ENCODE measurements at regions not wholly inside any gene's neighbourhood (a gene's known extent, or its start where the extent isn't known, plus 50 kb on each side); places are given as distances from the start of the nearest gene placed in this dataset.

GRCh38 chr7:123401295-123401694 lies 133.1 kb downstream of the IQUB start:
- no peak for DNase-seq (ENCODE audit: low read depth)

GRCh38 chr7:123400196-123400595 lies 134.2 kb downstream of the IQUB start:
- DNase-seq (ENCODE audit: low read depth): no peak

- DNase-seq (ENCODE audit: low read depth): no peak
Measured at GRCh38 chr7:123398921-123399320, 135.5 kb downstream of the IQUB start.

GRCh38 chr7:123397746-123398338 lies 136.6 kb downstream of the IQUB start:
- no peak for DNase-seq (ENCODE audit: low read depth)

GRCh38 chr7:123393623-123394022 lies 140.8 kb downstream of the IQUB start:
- no peak for DNase-seq (ENCODE audit: low read depth)

GRCh38 chr7:123372368-123372767 lies 162.0 kb downstream of the IQUB start:
- DNase-seq (ENCODE audit: low read depth): peak; percentile 82

- DNase-seq (ENCODE audit: low read depth): peak; percentile 62
Measured at GRCh38 chr7:123367484-123368122, 166.8 kb downstream of the IQUB start.

- no peak for DNase-seq (ENCODE audit: low read depth)
Measured at GRCh38 chr7:123367031-123367430, 167.3 kb upstream of the SLC13A1 start.

GRCh38 chr7:123366626-123367025 lies 166.9 kb upstream of the SLC13A1 start:
- no peak for DNase-seq (ENCODE audit: low read depth)

GRCh38 chr7:123360631-123361030 lies 160.9 kb upstream of the SLC13A1 start:
- DNase-seq (ENCODE audit: low read depth): no peak

- peak; percentile 73 for DNase-seq (ENCODE audit: low read depth)
Measured at GRCh38 chr7:123355576-123356190, 155.9 kb upstream of the SLC13A1 start.

GRCh38 chr7:123352973-123353372 lies 153.2 kb upstream of the SLC13A1 start:
- DNase-seq (ENCODE audit: low read depth): peak; percentile 69

GRCh38 chr7:123351516-123352505 lies 152.0 kb upstream of the SLC13A1 start:
- DNase-seq (ENCODE audit: low read depth): no peak

- no peak for DNase-seq (ENCODE audit: low read depth)
Measured at GRCh38 chr7:123351027-123351426, 151.3 kb upstream of the SLC13A1 start.

- no peak for DNase-seq (ENCODE audit: low read depth)
Measured at GRCh38 chr7:123348690-123349089, 148.9 kb upstream of the SLC13A1 start.

- DNase-seq (ENCODE audit: low read depth): no peak
Measured at GRCh38 chr7:123346766-123347165, 147.0 kb upstream of the SLC13A1 start.

GRCh38 chr7:123343611-123344010 lies 143.8 kb upstream of the SLC13A1 start:
- peak; percentile 65 for DNase-seq (ENCODE audit: low read depth)

GRCh38 chr7:123341102-123341501 lies 141.3 kb upstream of the SLC13A1 start:
- no peak for DNase-seq (ENCODE audit: low read depth)

GRCh38 chr7:123338688-123339087 lies 138.9 kb upstream of the SLC13A1 start:
- DNase-seq (ENCODE audit: low read depth): no peak

- DNase-seq (ENCODE audit: low read depth): no peak
Measured at GRCh38 chr7:123329988-123330643, 130.3 kb upstream of the SLC13A1 start.

- DNase-seq (ENCODE audit: low read depth): no peak
Measured at GRCh38 chr7:123327661-123328060, 127.9 kb upstream of the SLC13A1 start.

- DNase-seq (ENCODE audit: low read depth): no peak
Measured at GRCh38 chr7:123324283-123324682, 124.5 kb upstream of the SLC13A1 start.

All from amniotic epithelial cell (primary cell).